HG03175 (cell line): ENCODE measurements at regions not wholly inside any gene's neighbourhood (a gene's known extent, or its start where the extent isn't known, plus 50 kb on each side); places are given as distances from the start of the nearest gene placed in this dataset.

Experiments
- ATAC-seq: cut with Tn5 transposase; IDR thresholded peaks from one replicate; pipeline ENCODE4 v1.9.1; 2021; ENCODE audit warnings: mild to moderate bottlenecking, moderate library complexity; ENCODE audit not compliant: unreplicated experiment

- no peak for ATAC-seq
These were observed 100.9 kb upstream of the ARHGEF3 start for GRCh38 chr3:56902468-56903160.

DNA sequence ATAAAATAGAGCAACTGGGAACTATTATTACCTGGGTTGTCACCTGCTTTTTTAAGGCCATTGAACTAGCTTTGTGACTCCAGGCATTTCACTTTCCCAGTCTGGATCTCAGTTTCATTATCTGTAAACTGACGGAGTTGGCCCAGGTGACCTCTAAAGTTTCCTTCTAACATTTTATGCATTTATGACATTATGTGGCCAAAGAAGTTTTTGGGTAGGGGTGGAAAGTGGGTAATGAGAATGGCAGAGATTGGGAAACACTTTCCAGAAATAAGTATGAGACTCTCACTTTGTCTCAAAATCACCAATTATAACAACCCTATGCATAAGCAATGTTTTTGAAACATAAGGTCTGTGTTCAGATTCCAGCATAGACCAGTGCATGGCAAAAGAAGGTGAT is 99.1 kb upstream of the ARHGEF3 start:
- no peak for ATAC-seq

DNA sequence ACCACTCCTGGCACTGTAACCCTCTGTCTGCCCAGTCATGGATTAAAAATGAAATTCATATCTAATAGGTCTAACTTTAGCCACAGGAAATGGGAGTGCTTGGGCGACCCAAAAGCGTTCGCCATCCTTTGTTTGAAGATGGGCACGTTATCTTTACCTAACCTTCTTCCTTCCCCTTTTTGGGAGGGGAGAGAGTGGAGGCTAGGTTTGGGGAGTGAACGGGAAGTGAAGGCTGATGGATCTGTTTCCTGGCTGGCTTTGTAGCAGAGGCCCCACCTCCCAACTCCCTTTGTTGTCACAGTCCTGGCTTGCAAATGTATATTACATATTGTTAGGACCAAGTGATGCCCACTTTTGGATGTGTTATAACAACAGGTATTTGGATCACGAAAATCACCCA is 98.1 kb upstream of the ARHGEF3 start:
- no peak for ATAC-seq

DNA sequence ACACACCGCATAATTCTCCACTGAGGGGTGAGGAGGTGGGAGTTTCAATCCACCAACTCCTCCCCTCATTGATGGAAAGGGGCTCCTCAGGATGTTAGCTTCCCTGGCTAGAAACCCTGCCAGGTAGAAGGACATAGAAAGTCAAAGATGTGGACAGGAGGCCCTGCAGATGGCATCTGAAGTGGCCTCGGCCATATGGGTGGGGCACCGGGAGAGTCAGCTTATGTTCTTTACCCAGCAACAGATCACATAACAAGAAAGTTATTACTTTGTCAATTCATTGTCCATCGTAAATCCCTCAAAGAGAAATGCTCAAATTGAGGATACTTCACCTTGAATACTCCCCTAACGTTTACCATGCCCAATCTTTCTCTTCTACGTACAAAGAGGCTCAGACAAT is 97.3 kb upstream of the ARHGEF3 start:
- no peak for ATAC-seq

DNA sequence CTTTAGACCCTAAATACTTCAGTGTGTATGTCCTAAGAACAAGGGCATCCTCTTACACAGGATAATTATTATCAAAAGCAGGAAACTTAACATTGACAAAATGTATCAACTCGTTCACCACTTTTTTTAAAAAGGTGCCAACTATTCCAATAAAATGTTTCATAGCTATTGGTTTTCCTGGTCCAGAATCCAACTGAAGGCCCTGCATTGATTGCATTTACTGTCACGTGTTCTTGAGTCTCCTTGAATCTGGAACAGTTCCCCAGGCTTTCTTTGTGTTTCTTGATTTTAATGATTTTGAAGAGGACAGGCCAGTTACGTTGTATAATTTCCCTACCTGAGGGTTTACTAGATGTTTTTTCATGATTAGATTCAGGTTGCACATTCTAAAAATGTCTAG is 94.6 kb upstream of the ARHGEF3 start:
- no peak for ATAC-seq

DNA sequence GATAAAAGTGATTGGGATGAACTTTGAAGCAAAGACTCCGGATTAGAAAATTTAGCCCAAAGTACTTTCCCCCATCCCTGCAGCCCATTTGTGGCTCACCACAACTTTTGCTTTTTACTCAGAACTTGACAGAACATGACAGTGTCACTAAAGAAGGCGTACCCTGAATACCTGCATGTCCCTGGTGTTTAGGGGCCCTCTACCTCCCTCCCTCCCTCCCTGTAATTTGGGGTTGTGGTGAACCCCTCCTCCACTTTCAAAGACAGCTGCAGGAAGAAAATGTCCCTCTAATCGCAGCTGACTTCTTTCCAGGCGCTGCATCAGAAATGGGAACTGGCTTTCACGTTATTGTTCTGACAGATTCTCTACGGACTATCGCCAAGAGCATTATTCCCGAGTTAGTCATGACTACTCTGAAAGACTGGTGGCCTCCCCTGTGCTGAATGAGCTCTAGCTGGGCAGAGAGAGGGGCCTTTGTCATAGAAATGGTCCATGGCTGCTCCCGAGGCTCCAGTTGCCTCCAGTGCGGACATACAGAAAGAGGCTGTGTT is 93.2 kb upstream of the ARHGEF3 start:
- no peak for ATAC-seq

GRCh38 chr3:56890448-56891091 is 88.8 kb upstream of the ARHGEF3 start:
- no peak for ATAC-seq

- ATAC-seq: no peak
These were observed 87.4 kb upstream of the ARHGEF3 start for GRCh38 chr3:56889131-56889530.

- ATAC-seq: no peak
These were observed 85.8 kb upstream of the ARHGEF3 start for GRCh38 chr3:56887402-56888025.

- ATAC-seq: no peak
These were observed 84.6 kb upstream of the ARHGEF3 start for GRCh38 chr3:56886314-56886713.

DNA sequence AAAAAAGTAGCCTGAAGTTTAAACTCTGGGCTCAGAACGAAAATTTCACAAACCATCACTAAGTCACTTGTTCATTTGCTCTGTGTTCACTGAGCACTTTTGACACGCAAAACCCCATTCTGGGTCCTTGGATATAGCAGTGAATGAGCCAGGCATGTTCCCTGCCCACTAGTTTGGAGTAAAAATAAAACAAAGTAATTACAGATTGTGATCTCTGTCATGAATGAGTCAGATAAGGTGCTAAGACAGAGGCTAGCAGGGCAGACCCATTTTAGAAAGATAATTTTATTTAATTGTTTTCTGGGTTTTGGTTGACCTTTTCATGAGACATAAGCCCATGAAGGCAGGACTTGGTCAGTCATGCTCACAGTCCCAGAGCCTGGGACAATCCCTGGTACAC is 84.1 kb upstream of the ARHGEF3 start:
- ATAC-seq: no peak

GRCh38 chr3:56885453-56885852 is 83.7 kb upstream of the ARHGEF3 start:
- ATAC-seq: no peak

DNA sequence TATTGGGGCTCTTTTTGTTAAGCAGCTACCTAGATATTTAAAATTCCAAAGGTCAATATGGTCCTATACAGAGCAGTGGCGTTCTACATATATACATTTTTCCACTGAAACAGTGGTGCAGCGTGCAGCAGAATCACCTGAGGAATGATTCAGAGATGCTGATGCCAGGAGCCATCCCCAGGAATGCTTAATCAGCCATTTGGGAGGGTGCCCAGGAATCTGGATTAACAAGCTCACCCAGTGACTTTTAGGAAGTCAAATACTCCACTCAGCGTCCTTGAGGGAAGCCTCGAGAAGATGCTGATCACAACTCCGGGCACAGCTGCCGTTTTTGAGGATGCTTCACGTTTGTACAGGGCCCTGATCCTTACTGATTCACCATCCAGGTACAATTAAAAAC is 82.6 kb upstream of the ARHGEF3 start:
- ATAC-seq: no peak

DNA sequence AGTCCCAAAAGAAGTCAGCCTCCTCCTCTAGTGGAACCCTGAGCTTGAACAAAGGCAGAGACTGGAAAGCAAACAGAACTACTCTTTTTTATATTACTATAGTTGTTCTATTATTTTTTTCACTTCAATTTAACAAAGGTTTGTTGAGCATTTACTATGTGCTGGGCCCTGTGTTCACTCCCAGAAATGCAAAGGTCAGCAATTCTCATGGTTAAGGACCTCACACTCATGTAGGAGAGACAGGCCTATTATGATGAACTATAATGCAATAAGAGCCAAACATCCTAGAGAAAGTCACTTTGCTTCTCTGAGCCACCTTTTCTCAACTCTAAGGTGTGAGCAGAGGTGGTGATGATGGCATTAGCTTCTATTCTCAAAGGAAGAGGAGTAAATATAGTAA is 82.1 kb upstream of the ARHGEF3 start:
- no peak for ATAC-seq

DNA sequence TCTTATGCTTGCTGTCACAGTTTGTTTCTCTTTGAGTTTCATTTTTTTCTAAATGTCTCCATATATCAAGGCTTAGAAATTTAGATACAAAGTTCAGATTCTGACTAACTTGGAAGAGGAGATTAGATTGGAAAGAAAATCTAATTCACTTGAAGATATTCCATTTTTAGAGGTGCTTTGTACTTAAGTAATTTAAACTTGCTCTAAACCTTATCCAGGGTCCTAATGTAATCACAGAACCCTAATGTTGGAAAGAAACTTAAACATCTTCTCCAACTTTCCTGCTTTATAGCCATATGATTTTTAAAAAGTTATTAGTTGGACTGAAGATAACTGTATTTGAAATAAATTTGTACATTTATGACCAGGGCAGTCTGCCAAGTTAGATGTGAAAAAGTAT is 81.1 kb upstream of the ARHGEF3 start:
- no peak for ATAC-seq

GRCh38 chr3:56881841-56882240 is 80.1 kb upstream of the ARHGEF3 start:
- ATAC-seq: no peak

DNA sequence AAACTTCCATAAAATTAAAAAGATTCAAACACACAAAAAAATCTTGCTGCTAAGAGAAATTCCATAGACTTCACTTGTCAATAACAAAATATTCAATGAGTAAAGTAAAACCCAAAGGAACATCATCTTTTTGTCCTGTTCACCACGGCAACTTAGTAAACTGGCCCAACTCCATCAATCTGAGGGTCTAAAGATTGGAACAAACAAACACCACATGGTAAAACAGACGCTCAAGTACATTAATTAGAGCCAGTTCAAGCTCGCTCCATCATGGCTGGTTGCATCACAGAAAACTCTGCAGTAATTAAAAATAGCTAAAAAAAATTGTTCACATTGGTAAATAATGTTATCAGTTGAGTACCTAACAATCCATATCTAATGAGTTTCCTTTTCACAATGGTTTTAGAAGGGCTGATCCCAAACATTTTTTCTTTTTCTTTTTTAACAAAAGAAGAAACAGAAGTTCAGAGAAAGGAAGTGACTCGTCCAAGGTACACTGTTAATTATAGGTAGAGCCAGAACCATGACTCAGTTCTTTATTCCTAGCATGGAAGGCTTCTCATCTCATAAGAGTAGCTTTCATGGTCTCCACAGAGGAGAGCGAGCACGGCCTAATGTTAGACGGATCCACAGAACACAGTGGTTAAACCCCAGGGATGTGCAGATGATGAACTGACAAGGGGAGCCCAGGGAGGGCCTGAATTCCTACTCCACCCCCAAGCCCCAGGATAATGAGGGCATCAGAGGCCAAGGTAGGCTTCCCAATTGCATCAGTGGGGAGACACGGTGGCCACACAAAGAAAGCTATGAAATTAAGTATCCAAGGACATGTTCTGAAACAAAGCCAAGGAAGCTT is 79.2 kb upstream of the ARHGEF3 start:
- ATAC-seq: no peak

DNA sequence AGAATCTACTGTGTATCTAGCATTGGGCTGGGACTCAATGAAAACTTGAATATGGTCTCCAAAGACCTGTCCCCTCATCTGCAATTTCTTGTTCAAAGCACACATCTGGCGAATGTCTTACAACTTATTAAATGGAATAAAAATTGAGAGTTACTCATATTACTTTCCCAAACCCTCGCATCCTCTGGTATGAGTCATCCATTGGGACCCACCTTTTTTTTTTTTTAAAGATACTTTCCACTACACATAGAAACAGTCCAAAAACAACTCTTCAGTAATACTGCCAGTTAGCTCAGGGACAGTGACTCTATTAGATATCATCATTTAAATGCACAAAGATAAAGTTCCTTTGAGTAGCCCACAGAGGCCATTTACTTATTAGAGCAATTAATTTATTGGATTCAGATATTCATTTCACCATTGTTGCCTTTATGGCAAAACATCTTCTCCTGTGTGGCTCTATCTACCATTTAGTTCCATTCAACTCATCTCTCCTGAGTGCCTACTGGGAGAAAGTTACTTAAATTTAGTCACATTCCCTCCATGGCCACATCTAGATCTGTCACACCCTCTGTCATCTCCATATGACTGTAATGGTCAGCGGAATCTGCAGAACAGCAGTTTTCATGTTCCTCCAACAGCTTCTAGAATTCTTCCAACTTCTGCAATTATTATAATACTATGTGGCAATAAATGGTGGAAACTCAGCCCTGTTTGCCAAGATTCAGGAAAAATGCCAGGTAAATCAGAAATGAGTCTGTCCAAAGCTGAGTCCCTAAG is 77.9 kb upstream of the ARHGEF3 start:
- ATAC-seq: no peak

DNA sequence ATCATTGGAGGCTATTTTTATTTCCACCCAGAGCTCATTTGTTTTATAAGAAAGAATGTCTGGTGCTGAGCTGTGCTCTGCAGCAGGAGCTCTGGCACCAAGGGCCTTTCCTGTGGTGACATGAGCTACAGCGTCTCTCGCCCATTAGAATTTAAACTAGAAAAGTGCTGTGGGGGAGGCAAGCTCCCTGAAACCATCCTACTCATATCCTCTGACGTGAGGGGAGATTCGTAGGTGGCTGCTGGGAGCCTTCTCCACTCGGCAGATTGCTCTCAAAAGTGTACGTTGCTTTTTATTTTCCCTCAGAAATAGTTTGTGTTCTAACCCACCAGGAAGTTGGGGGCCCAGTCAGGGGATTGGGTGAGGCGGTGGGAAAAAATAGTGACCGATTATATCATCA is 76.3 kb upstream of the ARHGEF3 start:
- no peak for ATAC-seq

- ATAC-seq: no peak
These were observed 75.2 kb upstream of the ARHGEF3 start for GRCh38 chr3:56876916-56877315.
